ENCODE measurements at regions not wholly inside any gene's neighbourhood (a gene's known extent, or its start where the extent isn't known, plus 50 kb on each side); places are given as distances from the start of the nearest gene placed in this dataset.

GRCh38 chr4:45323453-45324058, 597.2 kb upstream of the GNPDA2 start:
- TF ChIP-seq, protein P1, sequence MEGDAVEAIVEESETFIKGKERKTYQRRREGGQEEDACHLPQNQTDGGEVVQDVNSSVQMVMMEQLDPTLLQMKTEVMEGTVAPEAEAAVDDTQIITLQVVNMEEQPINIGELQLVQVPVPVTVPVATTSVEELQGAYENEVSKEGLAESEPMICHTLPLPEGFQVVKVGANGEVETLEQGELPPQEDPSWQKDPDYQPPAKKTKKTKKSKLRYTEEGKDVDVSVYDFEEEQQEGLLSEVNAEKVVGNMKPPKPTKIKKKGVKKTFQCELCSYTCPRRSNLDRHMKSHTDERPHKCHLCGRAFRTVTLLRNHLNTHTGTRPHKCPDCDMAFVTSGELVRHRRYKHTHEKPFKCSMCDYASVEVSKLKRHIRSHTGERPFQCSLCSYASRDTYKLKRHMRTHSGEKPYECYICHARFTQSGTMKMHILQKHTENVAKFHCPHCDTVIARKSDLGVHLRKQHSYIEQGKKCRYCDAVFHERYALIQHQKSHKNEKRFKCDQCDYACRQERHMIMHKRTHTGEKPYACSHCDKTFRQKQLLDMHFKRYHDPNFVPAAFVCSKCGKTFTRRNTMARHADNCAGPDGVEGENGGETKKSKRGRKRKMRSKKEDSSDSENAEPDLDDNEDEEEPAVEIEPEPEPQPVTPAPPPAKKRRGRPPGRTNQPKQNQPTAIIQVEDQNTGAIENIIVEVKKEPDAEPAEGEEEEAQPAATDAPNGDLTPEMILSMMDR (conservative IDR thresholded peaks at IDR 0.05; ENCODE audit: low read depth, low read length) = no peak
- TF ChIP-seq EZH2 (IDR thresholded peaks at IDR 0.05; ENCODE audit: low read length, unreplicated experiment) (no peak), EZH2phosphoT487 (IDR thresholded peaks at IDR 0.05; ENCODE audit: borderline replicate concordance, low read length) (no peak)
